ENCODE measurements at regions not wholly inside any gene's neighbourhood (a gene's known extent, or its start where the extent isn't known, plus 50 kb on each side); places are given as distances from the start of the nearest gene placed in this dataset.

DNA sequence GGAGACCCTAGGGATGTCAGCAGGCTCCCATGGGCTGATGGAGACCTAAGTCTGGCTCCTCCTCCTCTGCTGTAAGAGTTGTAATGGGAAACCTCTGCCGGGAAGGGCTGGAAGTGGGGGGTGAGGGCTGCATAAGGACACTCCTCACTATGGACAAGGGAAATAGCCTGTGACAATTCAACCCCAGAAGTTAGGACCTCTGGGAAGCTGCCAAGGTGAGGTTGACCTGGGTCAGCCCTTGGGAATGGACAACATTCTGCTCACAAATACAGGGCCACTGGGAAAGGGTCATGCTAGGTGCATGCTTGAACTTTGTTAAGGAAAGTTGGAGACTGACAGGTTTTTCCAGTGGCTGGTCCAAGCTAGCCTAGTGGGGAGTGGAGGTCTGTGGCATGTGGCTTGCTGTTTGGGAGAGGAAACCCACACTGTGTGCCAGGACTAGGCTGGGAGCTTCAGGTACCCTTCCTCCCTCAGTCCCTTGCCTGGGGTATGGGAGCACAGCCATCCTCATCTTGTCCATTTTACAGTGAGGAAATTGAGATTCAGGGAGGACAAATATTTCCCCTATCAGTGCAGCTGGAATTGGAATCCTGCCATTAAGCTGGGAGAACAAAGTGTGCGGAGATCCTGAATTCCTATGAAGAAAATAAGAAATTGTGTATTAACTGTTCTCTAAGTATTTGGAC lies 190.4 kb downstream of the SALL1 start:
- FAIRE-seq = no peak
- DNase-seq (ENCODE audit: low spot score) = no peak

- FAIRE-seq = no peak
Measured at GRCh38 chr16:50957056-50957455, 194.0 kb downstream of the SALL1 start.

DNA sequence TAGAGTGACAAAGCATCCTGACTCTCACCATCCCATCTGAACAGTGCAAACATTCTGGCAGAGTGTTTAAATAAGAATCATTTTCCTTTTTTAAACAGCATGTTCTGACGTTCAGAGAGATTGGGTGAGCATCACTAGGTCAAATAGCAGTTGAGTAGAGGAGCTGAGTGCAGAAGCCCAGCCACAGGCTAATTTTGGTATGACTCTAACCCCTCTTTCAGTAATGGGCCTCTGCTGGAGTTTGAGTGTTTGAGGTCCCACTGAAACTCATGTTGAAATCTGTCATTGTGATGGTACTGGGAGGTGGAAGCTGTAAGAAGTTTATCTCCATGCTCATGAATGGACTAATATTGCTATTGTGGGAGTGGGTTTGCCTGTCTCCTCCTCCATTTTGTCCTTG lies 194.4 kb downstream of the SALL1 start:
- no peak for FAIRE-seq
- DNase-seq (ENCODE audit: low spot score) = no peak

More at GRCh38 chr16:50957056-50957455, 194.0 kb downstream of the SALL1 start:
- no peak for DNase-seq (ENCODE audit: low spot score)

- no peak for FAIRE-seq
- DNase-seq (ENCODE audit: low spot score) = no peak
Measured at GRCh38 chr16:50955311-50955710, 195.8 kb downstream of the SALL1 start.

DNA sequence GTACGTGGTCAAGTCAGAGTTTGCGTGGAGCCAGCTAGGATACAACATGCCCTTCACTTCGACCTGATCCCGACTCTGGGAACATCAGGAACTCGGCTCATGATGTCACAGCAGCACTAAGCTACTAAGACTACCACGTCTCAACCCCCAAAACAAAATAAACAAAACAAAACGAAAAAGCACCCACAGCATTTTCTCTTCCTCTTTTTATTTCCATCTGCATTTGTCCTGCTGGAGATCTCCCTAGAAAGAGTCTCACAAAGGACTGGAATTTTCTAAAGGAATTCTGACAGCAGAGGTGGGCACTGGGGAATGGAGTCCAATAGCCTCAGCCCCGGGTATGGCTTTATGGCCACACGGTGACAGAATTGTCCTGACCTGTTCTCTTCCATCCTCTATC lies 196.6 kb downstream of the SALL1 start:
- FAIRE-seq (no peak), DNase-seq (ENCODE audit: low spot score) (no peak)

GRCh38 chr16:50953290-50953689 lies 197.8 kb downstream of the SALL1 start:
- DNase-seq (ENCODE audit: low spot score) = no peak

GRCh38 chr16:50950955-50951354 lies 200.1 kb downstream of the SALL1 start:
- no peak for DNase-seq (ENCODE audit: low spot score)
- FAIRE-seq = no peak

More at GRCh38 chr16:50953290-50953689, 197.8 kb downstream of the SALL1 start:
- no peak for FAIRE-seq

DNA sequence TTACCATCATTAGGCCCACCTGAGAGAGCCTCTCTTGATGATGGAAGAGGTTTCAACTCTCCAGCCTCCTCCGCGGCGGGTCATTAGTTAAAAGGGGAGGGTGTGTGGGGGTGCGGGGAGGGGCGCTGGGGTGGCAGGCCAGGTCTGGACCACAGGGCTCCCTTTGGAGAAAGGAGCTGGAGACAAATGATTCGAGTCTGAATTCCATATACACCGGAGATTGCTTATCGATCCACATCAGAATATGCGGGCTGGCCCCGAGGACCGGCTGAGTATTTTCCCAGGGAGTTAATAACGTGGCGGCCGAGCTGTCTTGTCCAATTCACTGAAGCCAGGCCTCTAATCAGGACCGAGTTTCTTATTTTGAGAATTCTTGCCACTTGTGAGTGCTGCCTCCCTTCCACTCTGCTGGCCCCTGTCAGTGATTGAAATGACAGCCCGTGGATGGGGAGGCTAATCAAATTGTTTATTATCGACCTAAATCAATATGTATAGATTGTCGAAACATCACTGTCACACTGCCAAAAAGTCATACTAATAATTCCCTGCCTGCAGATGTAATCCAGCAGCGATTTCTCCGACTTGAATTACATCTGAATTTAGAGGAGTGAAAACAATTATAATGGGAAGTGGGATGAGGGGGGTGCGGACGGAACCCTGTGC lies 202.7 kb downstream of the SALL1 start:
- no peak for FAIRE-seq

DNA sequence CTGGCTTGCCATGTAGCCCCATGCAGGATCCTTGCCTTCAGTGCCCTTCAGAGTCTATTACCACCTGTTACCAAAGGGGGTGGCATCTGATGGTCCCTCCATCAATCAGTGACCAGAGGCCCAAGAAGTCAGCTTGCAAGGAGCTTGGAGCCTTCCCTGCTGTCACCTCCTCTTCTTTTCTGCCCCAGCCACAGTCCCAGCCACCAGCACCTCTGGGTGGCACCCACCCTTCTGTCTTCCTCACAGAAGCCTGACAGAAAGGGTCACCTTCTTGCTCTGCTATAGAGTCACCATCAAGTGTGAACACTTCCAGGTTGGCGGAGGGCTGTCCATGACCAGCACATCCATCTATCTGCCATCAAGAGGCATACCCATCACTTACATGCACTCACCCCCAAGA lies 203.2 kb downstream of the SALL1 start:
- DNase-seq (ENCODE audit: low spot score) = no peak
- FAIRE-seq = no peak

More for the DNA sequence above, 202.7 kb downstream of the SALL1 start:
- DNase-seq (ENCODE audit: low spot score) = no peak

DNA sequence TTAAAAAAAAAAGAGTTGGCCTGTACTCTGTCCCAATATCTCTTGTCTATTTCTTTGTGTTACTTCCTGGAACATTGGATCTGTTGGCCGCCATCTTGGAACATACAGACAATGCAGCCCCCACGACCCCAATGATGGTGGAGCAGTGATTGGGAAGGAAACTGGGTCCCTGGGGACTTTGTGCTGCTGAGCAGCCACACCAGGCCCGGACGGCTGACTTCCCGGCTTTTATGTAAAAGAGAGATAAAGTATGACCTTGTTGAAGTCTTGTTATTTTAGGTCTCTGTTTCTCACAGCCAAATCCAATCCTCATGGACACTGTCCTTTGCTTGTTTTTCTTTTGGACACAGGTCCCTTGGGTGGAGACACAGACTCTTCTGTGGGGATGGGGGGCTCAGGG lies 204.5 kb downstream of the SALL1 start:
- no peak for FAIRE-seq
- DNase-seq (ENCODE audit: low spot score) = no peak

DNA sequence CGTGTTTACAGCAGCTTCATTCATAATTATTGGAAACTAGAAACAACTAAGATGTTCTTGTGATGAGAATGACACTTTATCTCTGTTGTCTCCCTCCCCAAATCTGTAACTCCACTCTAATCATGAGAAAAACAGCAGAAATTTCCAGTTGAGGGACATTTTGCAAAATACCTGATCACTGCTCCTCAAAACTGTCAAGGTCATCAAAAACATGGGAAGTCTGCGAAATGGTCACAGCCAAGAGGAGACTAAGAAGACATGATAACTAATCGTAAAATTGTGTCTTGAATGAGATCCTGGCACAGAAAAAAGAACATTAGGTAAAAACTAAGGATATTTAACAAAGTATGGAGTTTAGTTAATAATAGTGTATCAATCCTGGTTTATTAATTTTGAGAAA lies 204.2 kb downstream of the CYLD start:
- no peak for DNase-seq (ENCODE audit: low spot score)
- FAIRE-seq = no peak

- FAIRE-seq (no peak), DNase-seq (ENCODE audit: low spot score) (no peak)
Measured at GRCh38 chr16:50945171-50945570, 203.3 kb downstream of the CYLD start.

DNA sequence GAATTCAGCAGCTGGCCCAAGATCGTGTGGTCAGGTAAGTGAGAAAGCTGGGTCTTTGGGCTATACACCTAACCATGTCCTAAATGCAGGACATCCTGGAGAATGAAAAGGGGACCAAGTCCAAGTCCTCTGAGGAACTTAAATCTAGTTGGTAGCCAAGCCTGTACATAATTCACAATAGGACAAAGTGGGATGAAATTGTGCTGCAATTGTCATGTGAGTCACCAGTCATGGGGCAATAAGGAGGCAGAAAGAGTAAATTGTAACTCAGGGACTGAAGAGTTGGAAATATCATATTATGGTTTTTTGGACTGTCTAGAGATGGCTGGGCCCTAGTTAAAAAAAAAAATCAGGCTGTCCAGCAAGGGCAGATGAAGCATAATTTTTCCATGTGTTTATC lies 202.6 kb downstream of the CYLD start:
- FAIRE-seq (no peak), DNase-seq (ENCODE audit: low spot score) (no peak)

DNA sequence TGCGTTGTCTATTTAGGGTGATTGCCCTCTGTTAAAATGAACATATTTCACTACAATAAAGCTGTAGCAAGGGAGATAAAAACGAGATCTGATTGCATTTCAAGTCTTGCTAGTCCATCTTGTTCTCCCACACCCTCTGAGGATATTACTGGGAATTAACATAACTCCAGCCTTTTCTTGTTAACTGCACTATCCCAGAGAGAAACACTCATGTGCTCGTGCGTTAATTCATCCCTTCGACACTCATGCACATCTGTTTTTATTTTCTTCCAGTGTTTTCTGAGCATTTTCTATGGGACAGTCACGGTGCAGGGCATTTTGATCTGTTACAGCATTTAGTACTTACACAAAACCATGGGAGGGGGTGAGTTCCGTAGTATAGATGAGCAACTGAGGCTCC lies 202.1 kb downstream of the CYLD start:
- FAIRE-seq = no peak
- DNase-seq (ENCODE audit: low spot score) = no peak

DNA sequence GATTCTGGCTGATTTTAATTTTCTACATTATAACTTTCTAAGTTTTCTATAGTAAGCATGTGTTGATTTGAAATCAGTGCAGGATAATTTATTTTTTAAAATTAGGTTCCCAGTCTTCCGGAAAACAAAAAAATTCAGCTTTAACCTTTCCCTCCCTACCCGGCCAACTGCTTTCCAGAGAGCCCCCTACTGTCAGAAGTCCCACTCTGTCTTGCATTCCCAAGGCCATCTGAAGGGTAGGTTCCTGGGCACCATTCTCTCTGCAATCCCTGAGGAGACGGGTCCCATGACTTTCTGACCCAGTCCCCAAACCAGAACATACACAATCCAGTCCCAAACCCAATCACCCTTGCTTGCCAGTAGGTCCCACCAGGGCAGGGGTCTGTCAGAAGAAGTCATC lies 200.3 kb downstream of the CYLD start:
- DNase-seq (ENCODE audit: low spot score) = no peak
- FAIRE-seq = no peak

DNA sequence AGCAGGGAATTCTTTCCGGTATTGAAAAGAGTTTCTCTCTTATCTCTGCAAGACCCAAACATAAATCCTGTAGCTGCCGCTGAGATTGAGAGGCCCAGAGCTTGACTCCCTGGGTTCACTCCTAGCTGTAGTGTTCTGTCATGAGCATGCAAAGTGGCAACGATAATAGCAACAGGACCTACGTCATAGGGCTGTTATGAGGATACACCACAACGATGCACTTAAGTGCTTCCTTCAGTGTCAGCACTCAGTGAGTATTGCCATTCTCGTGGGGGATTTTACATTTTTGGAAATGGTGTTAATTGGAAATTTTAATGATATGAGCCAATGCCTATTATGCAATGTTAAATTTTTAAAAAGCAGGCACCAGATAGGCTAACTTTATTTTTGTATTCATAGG lies 199.8 kb downstream of the CYLD start:
- no peak for FAIRE-seq
- no peak for DNase-seq (ENCODE audit: low spot score)

GRCh38 chr16:50940275-50940854 lies 198.5 kb downstream of the CYLD start:
- FAIRE-seq = no peak
- DNase-seq (ENCODE audit: low spot score) = no peak

DNA sequence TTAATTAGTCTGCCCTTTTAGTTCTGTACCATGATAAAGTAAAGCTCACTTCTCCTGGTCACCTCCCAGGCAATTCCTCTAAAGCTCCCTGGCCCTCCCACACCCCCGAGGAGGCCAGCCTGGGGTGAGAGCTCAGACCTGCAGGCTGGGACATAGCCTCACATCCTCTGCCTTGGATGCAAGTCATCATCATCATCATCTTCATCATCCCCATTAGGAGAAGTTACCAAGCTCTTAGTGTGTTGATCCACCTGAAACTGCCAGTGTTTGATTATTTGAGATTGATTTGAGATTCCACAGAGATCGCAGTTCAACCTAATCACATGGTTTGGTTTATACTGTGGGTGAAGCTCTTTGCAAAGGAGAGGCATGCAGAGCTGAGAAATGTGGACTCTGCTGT lies 197.5 kb downstream of the CYLD start:
- no peak for DNase-seq (ENCODE audit: low spot score)
- FAIRE-seq = no peak

DNA sequence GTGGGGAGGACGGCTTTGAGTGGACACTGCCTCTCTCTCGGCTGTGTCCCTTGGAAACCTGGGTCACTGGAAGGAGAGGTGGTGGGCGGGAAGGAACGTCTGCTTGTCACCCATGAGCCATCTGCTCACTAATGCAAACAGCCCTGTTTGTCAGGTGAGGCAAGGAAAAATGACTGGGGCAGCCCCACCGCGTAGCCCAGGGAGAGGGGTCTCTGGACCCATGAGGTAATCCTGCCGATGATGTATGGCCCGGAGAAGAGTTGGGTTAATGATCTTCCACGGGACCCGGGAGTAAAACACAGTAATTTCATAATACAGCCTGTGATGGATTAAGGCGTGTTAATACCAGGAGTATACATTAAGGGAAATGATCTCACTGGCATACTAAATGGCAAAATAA lies 197.0 kb downstream of the CYLD start:
- no peak for FAIRE-seq
- no peak for DNase-seq (ENCODE audit: low spot score)

DNA sequence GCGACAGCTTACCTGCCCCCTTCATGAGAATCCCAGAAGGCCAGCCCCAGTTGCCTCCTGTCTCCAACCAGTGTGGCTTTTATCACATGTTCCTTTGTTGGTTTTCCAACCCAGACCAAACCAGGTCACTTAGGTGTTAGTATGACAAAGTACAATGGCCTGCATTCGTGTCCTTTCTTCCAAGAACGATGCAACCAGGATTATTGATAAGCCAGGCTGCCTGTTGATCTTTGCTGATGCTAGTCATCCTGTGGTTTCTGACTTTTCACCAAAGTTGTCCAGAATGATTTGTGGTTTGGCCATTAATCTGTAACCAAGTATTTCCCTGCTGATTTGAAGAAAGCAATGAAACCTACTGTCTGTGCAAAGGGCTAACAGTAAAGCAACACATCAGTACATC lies 191.4 kb downstream of the CYLD start:
- DNase-seq (ENCODE audit: low spot score) = peak; percentile 18
- FAIRE-seq = no peak

DNA sequence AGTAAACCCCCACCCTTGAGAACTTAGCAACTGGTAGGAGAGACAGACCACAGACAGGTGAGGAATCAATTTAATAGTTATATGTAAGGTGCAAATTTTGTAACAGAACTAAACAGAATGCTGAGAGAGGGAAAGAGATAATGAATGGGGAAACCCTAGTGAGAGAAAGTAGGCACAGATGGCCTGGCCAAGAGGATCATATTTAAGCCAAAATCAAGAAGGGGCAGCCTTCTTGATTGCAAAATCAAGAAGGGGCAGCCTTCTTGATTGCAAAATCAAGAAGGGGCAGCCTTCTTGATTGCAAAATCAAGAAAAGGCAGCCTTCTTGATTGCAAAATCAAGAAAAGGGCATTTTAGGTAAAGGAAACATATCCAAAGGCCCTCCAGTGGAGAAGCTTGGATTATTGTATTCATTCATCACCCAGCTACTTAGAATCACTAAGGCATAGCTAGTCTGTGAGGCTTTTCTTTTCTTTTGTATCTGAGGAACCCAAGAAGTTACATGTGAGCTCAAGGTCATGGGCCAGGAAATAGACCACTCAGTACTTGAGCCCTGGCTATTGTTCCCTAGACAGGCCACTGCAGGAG lies 190.6 kb downstream of the CYLD start:
- DNase-seq (ENCODE audit: low spot score) = no peak
- FAIRE-seq = no peak

GRCh38 chr16:50928065-50928464 lies 186.2 kb downstream of the CYLD start:
- FAIRE-seq (no peak), DNase-seq (ENCODE audit: low spot score) (no peak)
